Osteoblast (primary cell): ENCODE measurements at regions not wholly inside any gene's neighbourhood (a gene's known extent, or its start where the extent isn't known, plus 50 kb on each side); places are given as distances from the start of the nearest gene placed in this dataset.

Experiments
- DNase-seq: peaks from one replicate; pipeline ENCODE4 v3.0.0; 2011; ENCODE audit warnings: low spot score, mixed read lengths; ENCODE audit not compliant: insufficient read length; ENCODE audit errors: missing footprints
- H2AFZ ChIP-seq: 2 replicates; pipeline ENCODE4 v1.6.0; 2011; ENCODE audit warnings: mild to moderate bottlenecking, low read length
- H3K27ac ChIP-seq: 2 replicates; pipeline ENCODE4 v1.5.1; 2011; ENCODE audit warnings: mild to moderate bottlenecking, low read depth, low read length, moderate library complexity
- H3K27me3 ChIP-seq: 2 replicates; pipeline ENCODE4 v1.6.0; 2012; ENCODE audit warnings: mild to moderate bottlenecking, control low read depth, inconsistent platforms, low read length, moderate library complexity; ENCODE audit not compliant: insufficient read depth
- H3K36me3 ChIP-seq: 2 replicates; pipeline ENCODE4 v1.5.1; 2011; ENCODE audit warnings: mild to moderate bottlenecking, low read length, control low read depth, moderate library complexity; ENCODE audit not compliant: insufficient read depth
- H3K4me1 ChIP-seq: 2 replicates; pipeline ENCODE4 v1.5.1; 2011; ENCODE audit warnings: mild to moderate bottlenecking, low read length, control low read depth, moderate library complexity; ENCODE audit not compliant: insufficient read depth
- H3K4me2 ChIP-seq: 2 replicates; pipeline ENCODE4 v1.6.0; 2011; ENCODE audit warnings: mild to moderate bottlenecking, low read length; ENCODE audit not compliant: insufficient read depth
- H3K4me3 ChIP-seq: fragments of 200-600 bp; sonication (generic); 3 replicates; pipeline ENCODE4 v1.5.1; 2012; ENCODE audit warnings: mild to moderate bottlenecking, low read length, inconsistent platforms; ENCODE audit not compliant: insufficient read depth
- H3K79me2 ChIP-seq: 2 replicates; pipeline ENCODE4 v1.6.0; 2012; ENCODE audit warnings: mild to moderate bottlenecking, low read length, control low read depth, inconsistent platforms; ENCODE audit not compliant: insufficient read depth
- H3K9me3 ChIP-seq: 2 replicates; pipeline ENCODE4 v1.5.1; 2011; ENCODE audit warnings: low read depth, low read length, control low read depth
- H4K20me1 ChIP-seq: 2 replicates; pipeline ENCODE4 v1.6.0; 2012; ENCODE audit warnings: mild to moderate bottlenecking, low read length, control low read depth; ENCODE audit not compliant: insufficient read depth
- CTCF ChIP-seq: IDR thresholded peaks from 2 replicates; pipeline ENCODE4 v1.5.1; 2011; ENCODE audit warnings: mild to moderate bottlenecking, low read depth, low read length, moderate library complexity; ENCODE audit errors: extremely low read depth

- DNase-seq: no peak
- Histone ChIP-seq H3K4me3 (no peak overlapping the region), H3K79me2 (no peaks in the 10 kb centered on the region), H3K4me2 (no peak overlapping the region), H3K4me1 (no peaks in the 10 kb centered on the region), H2AFZ (no peak overlapping the region), H3K36me3 (no peaks in the 10 kb centered on the region), H3K27ac (no peak overlapping the region), H3K27me3 (no peaks in the 10 kb centered on the region), H3K9me3 (no peaks in the 10 kb centered on the region), H4K20me1 (no peaks in the 10 kb centered on the region)
- no peak for TF ChIP-seq CTCF
Observed at GRCh38 chr2:21318263-21318662, 194.5 kb downstream of the TDRD15 start.

- H3K4me1 ChIP-seq: no peaks in the 10 kb centered on the region
- no peak overlapping the region for H2AFZ ChIP-seq
- no peaks in the 10 kb centered on the region for H3K36me3 ChIP-seq
- H3K27ac ChIP-seq: no peak overlapping the region
- TF ChIP-seq CTCF: no peak
- H3K4me2 ChIP-seq: no peak overlapping the region
- H3K79me2 ChIP-seq: no peaks in the 10 kb centered on the region
- no peaks in the 10 kb centered on the region for H3K27me3 ChIP-seq
- no peaks in the 10 kb centered on the region for H4K20me1 ChIP-seq
- H3K9me3 ChIP-seq: peaks cover 6% of the 10 kb centered on the region
- DNase-seq: no peak
- no peak overlapping the region for H3K4me3 ChIP-seq
Observed at GRCh38 chr2:21326152-21326551, 202.4 kb downstream of the TDRD15 start.

GRCh38 chr2:21328177-21328576 is 204.4 kb downstream of the TDRD15 start:
- H3K4me3 ChIP-seq: no peak overlapping the region

GRCh38 chr2:21330786-21331391 is 207.1 kb downstream of the TDRD15 start:
- Histone ChIP-seq H3K27me3 (no peaks in the 10 kb centered on the region), H3K9me3 (no peaks in the 10 kb centered on the region), H3K4me2 (no peak overlapping the region), H3K4me1 (no peaks in the 10 kb centered on the region), H2AFZ (no peak overlapping the region), H3K79me2 (no peaks in the 10 kb centered on the region), H4K20me1 (no peaks in the 10 kb centered on the region), H3K27ac (no peak overlapping the region), H3K4me3 (no peak overlapping the region), H3K36me3 (no peaks in the 10 kb centered on the region)
- TF ChIP-seq CTCF: no peak
- DNase-seq: no peak

More at GRCh38 chr2:21328177-21328576, 204.4 kb downstream of the TDRD15 start:
- no peak overlapping the region for H2AFZ ChIP-seq
- peaks cover 6% of the 10 kb centered on the region for H3K9me3 ChIP-seq
- no peak for TF ChIP-seq CTCF
- H3K79me2 ChIP-seq: no peaks in the 10 kb centered on the region
- no peaks in the 10 kb centered on the region for H4K20me1 ChIP-seq
- no peaks in the 10 kb centered on the region for H3K27me3 ChIP-seq
- no peaks in the 10 kb centered on the region for H3K4me1 ChIP-seq
- DNase-seq: no peak
- no peaks in the 10 kb centered on the region for H3K36me3 ChIP-seq
- no peak overlapping the region for H3K4me2 ChIP-seq
- H3K27ac ChIP-seq: no peak overlapping the region
